ENCODE measurements at regions not wholly inside any gene's neighbourhood (a gene's known extent, or its start where the extent isn't known, plus 50 kb on each side); places are given as distances from the start of the nearest gene placed in this dataset.

- Histone ChIP-seq H3K4me3 (ENCODE audit: low read depth in 2 of 2, low read length in 1 of 2) (no peak overlapping the region), H4K20me1 (ENCODE audit: insufficient read depth) (no peaks in the 10 kb centered on the region), H3K27me3 (ENCODE audit: insufficient read depth) (no peaks in the 10 kb centered on the region), H3K9me3 (no peaks in the 10 kb centered on the region), H3F3A (replicated peaks; ENCODE audit: insufficient read depth) (no peaks in the 10 kb centered on the region), H3K4me2 (no peak overlapping the region), H3K36me3 (replicated peaks in 1 of 2; ENCODE audit: control insufficient read depth in 1 of 2, insufficient read depth in 2 of 2, low read length in 1 of 2) (no peaks in the 10 kb centered on the region), H3K79me2 (ENCODE audit: insufficient read depth) (no peaks in the 10 kb centered on the region), H3K9ac (no peak overlapping the region), H3K27ac (ENCODE audit: low read depth in 2 of 2, low read length in 1 of 2) (no peak overlapping the region), H2AFZ (ENCODE audit: low read depth) (no peak overlapping the region), H3K9me2 (no peaks in the 10 kb centered on the region), H3K4me1 (ENCODE audit: control insufficient read depth in 1 of 2, insufficient read depth in 2 of 2, low read depth in 1 of 2, low read length in 1 of 2) (peaks cover 0 to 4% of the 10 kb centered on the region in 2 experiments; a peak in 2 of 4 replicates)
- ChIA-PET CTCF (no interaction called here), POLR2A (no interaction called here)
- TF ChIP-seq EP300 (IDR thresholded peaks at IDR 0.05; ENCODE audit: borderline replicate concordance in 1 of 2, low read depth in 1 of 2, low read length in 1 of 2) = no peak
- DNase-seq = no peak
- WGBS (ENCODE audit: low lambda C conversion rate) = 85% methylated on average over 2 of the region's 2 CpGs
These were observed 1410.7 kb upstream of the ATXN8OS start for GRCh38 chr13:68696907-68697306.

GRCh38 chr13:68692049-68692448 is 1415.6 kb upstream of the ATXN8OS start:
- no peaks in the 10 kb centered on the region for H3K9me3 ChIP-seq
- TF ChIP-seq GATA2 (CRISPR knock-in tag; IDR thresholded peaks at IDR 0.05) (no peak), FOXM1 (IDR thresholded peaks at IDR 0.05; ENCODE audit: low read depth) (no peak), ZBTB33 (IDR thresholded peaks at IDR 0.05; ENCODE audit: borderline replicate concordance, low read depth) (no peak), FOXJ3 (CRISPR knock-in tag; IDR thresholded peaks at IDR 0.05) (no peak), MAX (IDR thresholded peaks at IDR 0.05; ENCODE audit: low read depth) (no peak), SIN3A (IDR thresholded peaks at IDR 0.05; ENCODE audit: borderline replicate concordance, low read depth, low read length) (no peak), MEF2A (IDR thresholded peaks at IDR 0.05; ENCODE audit: borderline replicate concordance, low read depth) (no peak), JUND (IDR thresholded peaks at IDR 0.05) (no peak), CHD2 (IDR thresholded peaks at IDR 0.05; ENCODE audit: low read length, partially characterized antibody) (no peak), TAF1 (IDR thresholded peaks at IDR 0.05; ENCODE audit: borderline replicate concordance, low read depth, low read length) (no peak), RAD21 (IDR thresholded peaks at IDR 0.05; ENCODE audit: low read length) (no peak), CTCF (IDR thresholded peaks at IDR 0.05) (no peak), TEAD4 (IDR thresholded peaks at IDR 0.05; ENCODE audit: borderline replicate concordance, insufficient read depth) (no peak), ELF1 (IDR thresholded peaks at IDR 0.05) (no peak), PBX3 (IDR thresholded peaks at IDR 0.05) (no peak)
- no peak for DNase-seq
- no peaks in the 10 kb centered on the region for H3K36me3 ChIP-seq (replicated peaks in 1 of 2; ENCODE audit: control insufficient read depth in 1 of 2, insufficient read depth in 2 of 2, low read length in 1 of 2)
- no peaks in the 10 kb centered on the region; a peak in 1 of 4 replicates for H3K4me1 ChIP-seq (ENCODE audit: control insufficient read depth in 1 of 2, insufficient read depth in 2 of 2, low read depth in 1 of 2, low read length in 1 of 2)
- POLR2A ChIA-PET = no interaction called here
- 80% methylated on average over 1 of the region's 1 CpG for WGBS (ENCODE audit: low lambda C conversion rate)
- no peaks in the 10 kb centered on the region for H3K9me2 ChIP-seq
- H3F3A ChIP-seq (replicated peaks; ENCODE audit: insufficient read depth) = no peaks in the 10 kb centered on the region
- H2AFZ ChIP-seq (ENCODE audit: low read depth) = no peak overlapping the region
- no peak overlapping the region for H3K9ac ChIP-seq
- H3K27me3 ChIP-seq (ENCODE audit: insufficient read depth) = no peaks in the 10 kb centered on the region
- H3K4me3 ChIP-seq (ENCODE audit: low read depth in 2 of 2, low read length in 1 of 2) = no peak overlapping the region
- no peak overlapping the region for H3K27ac ChIP-seq (ENCODE audit: low read depth in 2 of 2, low read length in 1 of 2)
- no peaks in the 10 kb centered on the region for H3K79me2 ChIP-seq (ENCODE audit: insufficient read depth)
- H4K20me1 ChIP-seq (ENCODE audit: insufficient read depth) = no peaks in the 10 kb centered on the region
- CTCF ChIA-PET = no interaction called here
- no peak overlapping the region for H3K4me2 ChIP-seq

All from SK-N-SH (cell line).